SK-N-MC (cell line): ENCODE measurements at regions not wholly inside any gene's neighbourhood (a gene's known extent, or its start where the extent isn't known, plus 50 kb on each side); places are given as distances from the start of the nearest gene placed in this dataset.

ENCODE experiments used
- EZH2 ChIP-seq: fragments of 200-600 bp; sonication (generic); IDR thresholded peaks from one replicate; pipeline ENCODE4 v1.6.1; 2017; ENCODE audit warnings: antibody characterized with exemption
- FOXP2 ChIP-seq: optimal IDR thresholded peaks from 2 replicates; pipeline ENCODE3; 2011; ENCODE audit warnings: mild to moderate bottlenecking, moderate library complexity; ENCODE audit not compliant: insufficient read depth; ENCODE audit errors: extremely low read length, control extremely low read depth

GRCh38 chr1:115191691-115192090 is 102.4 kb upstream of the TSPAN2 start:
- TF ChIP-seq FOXP2 (no peak), EZH2 (no peak)
